ENCODE measurements at regions not wholly inside any gene's neighbourhood (a gene's known extent, or its start where the extent isn't known, plus 50 kb on each side); places are given as distances from the start of the nearest gene placed in this dataset.

DNA sequence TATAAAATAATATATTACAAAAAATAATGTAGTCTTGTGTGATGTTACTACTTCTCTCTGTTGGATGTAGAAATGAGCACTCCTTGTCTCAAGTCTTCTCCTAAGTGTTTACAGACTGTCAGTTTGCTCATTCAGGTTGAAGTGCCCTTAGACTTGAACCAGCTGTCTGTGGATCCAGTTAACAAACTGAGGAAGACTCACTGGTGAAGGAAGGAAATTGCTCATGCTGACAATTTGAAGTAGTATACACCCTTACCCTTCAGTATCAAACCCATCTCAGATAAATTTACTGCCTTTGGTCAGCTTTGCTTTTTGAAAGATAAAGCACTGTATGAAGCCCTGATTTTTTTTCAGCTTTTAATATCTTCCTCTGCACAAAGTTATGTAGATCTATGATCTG, 854.2 kb upstream of the ZEB2 start:
- no peak for TF ChIP-seq CTCF (IDR thresholded peaks at IDR 0.05)
- TF ChIP-seq POLR2AphosphoS5 (IDR thresholded peaks at IDR 0.05) = no peak

Measured in sigmoid colon (tissue), 4 donors.